ENCODE measurements at regions not wholly inside any gene's neighbourhood (a gene's known extent, or its start where the extent isn't known, plus 50 kb on each side); places are given as distances from the start of the nearest gene placed in this dataset.

DNA sequence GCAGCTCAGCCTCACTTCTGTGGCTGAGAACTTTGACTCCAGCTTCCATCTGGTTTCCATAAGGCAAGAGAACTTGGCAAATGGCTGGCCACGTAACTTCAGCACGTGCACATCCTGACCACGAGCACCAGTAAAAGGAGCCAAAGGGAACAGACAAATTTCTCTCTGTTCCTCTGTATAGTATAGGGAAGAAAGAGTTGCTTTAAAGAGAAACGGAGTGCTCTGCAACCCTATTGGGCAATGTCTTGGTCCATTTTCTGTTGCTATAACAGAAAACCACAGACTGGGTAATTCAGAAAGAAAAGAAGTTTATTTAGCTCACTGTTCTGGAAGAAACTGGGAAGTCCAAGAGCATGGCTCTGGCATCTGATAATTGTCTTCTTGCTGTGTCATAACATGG lies 558.7 kb downstream of the ACTL7B start:
- DNase-seq: no peak
- Histone ChIP-seq H3K27me3 (replicated peaks in 2 of 5; ENCODE audit: control insufficient read depth in 4 of 5, insufficient read depth in 5 of 5, low read length in 4 of 5) (no peaks in the 10 kb centered on the region), H3K36me3 (ENCODE audit: control insufficient read depth in 4 of 4, insufficient read depth in 4 of 4, low read length in 3 of 4) (no peaks in the 10 kb centered on the region), H3K27ac (ENCODE audit: insufficient read depth in 1 of 2, low read depth in 1 of 2, low read length in 2 of 2, poor library complexity in 1 of 2, severe bottlenecking in 2 of 2) (no peak overlapping the region), H3K4me1 (ENCODE audit: control extremely low read depth in 1 of 4, control insufficient read depth in 4 of 4, insufficient read depth in 4 of 4, low read length in 3 of 4) (peaks cover 0 to 18% (median 9%) of the 10 kb centered on the region in 4 experiments), H3K4me3 (ENCODE audit: control insufficient read depth in 1 of 7, extremely low read depth in 1 of 7, insufficient read depth in 4 of 7, low read depth in 2 of 7, low read length in 6 of 7) (no peak overlapping the region), H3K9me3 (ENCODE audit: control extremely low read depth in 1 of 5, control insufficient read depth in 4 of 5, insufficient read depth in 2 of 5, low read depth in 1 of 5, low read length in 4 of 5) (no peaks in the 10 kb centered on the region)
- POLR2A ChIA-PET: no interaction called here
- WGBS (ENCODE audit: insufficient coverage): 100% methylated on average over 1 of the region's 4 CpGs
- CTCF ChIA-PET: interaction anchor here (1.2 kb wide), 1 partner anchor 14 kb away, joined by 3 read pairs; no protein-coding TSS in a partner anchor

DNA sequence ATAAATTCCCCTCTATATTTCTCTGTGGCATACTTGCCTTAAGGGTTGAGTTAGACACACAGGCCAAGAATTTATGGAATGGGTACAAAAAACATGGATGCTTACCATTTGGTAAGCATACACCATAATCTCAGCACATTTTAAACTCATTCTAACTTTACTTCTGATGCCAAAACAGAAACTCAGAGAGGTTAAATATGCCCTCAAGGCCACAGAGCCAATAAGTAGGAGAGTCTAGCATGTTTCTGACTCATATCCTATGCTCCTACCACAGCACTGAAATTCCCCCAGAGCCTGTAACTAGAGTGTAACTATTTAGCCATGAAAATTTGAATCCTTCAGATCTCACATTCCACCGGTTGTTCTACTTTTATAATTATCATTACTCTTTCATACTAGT lies 559.7 kb downstream of the ACTL7B start:
- POLR2A ChIA-PET: no interaction called here

DNA sequence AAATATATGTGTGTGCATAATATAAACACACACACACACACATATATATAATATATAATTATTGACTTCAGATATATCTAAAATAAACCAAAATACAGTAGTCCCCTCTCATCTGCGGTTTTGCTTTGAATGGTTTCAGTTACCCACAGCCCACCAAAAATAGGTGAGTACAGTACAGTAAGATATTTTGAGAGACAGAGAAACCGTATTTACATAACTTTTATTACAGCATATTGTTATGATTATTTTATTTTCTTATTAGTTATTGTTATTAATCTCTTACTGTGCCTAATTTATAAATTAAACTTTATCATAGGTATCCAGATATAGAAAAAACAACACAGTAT lies 564.2 kb downstream of the ACTL7B start:
- Histone ChIP-seq H3K27ac (ENCODE audit: insufficient read depth in 1 of 2, low read depth in 1 of 2, low read length in 2 of 2, poor library complexity in 1 of 2, severe bottlenecking in 2 of 2) (no peak overlapping the region), H3K9me3 (ENCODE audit: control extremely low read depth in 1 of 5, control insufficient read depth in 4 of 5, insufficient read depth in 2 of 5, low read depth in 1 of 5, low read length in 4 of 5) (no peaks in the 10 kb centered on the region), H3K27me3 (replicated peaks in 2 of 5; ENCODE audit: control insufficient read depth in 4 of 5, insufficient read depth in 5 of 5, low read length in 4 of 5) (no peaks in the 10 kb centered on the region), H3K4me3 (ENCODE audit: control insufficient read depth in 1 of 7, extremely low read depth in 1 of 7, insufficient read depth in 4 of 7, low read depth in 2 of 7, low read length in 6 of 7) (no peak overlapping the region), H3K4me1 (ENCODE audit: control extremely low read depth in 1 of 4, control insufficient read depth in 4 of 4, insufficient read depth in 4 of 4, low read length in 3 of 4) (no peaks in the 10 kb centered on the region), H3K36me3 (ENCODE audit: control insufficient read depth in 4 of 4, insufficient read depth in 4 of 4, low read length in 3 of 4) (no peaks in the 10 kb centered on the region)
- ChIA-PET POLR2A (no interaction called here), CTCF (no interaction called here)
- DNase-seq: no peak
- WGBS (ENCODE audit: insufficient coverage): no CpG with 5 or more reads among the region's 2 CpGs

More for the DNA sequence above, 559.7 kb downstream of the ACTL7B start:
- no peak overlapping the region for H3K4me3 ChIP-seq (ENCODE audit: control insufficient read depth in 1 of 7, extremely low read depth in 1 of 7, insufficient read depth in 4 of 7, low read depth in 2 of 7, low read length in 6 of 7)
- no peak overlapping the region for H3K27ac ChIP-seq (ENCODE audit: insufficient read depth in 1 of 2, low read depth in 1 of 2, low read length in 2 of 2, poor library complexity in 1 of 2, severe bottlenecking in 2 of 2)
- WGBS (ENCODE audit: insufficient coverage): no CpG with 5 or more reads among the region's 1 CpG
- no peaks in the 10 kb centered on the region for H3K9me3 ChIP-seq (ENCODE audit: control extremely low read depth in 1 of 5, control insufficient read depth in 4 of 5, insufficient read depth in 2 of 5, low read depth in 1 of 5, low read length in 4 of 5)
- no peak for DNase-seq
- H3K4me1 ChIP-seq (ENCODE audit: control extremely low read depth in 1 of 4, control insufficient read depth in 4 of 4, insufficient read depth in 4 of 4, low read length in 3 of 4): peaks cover 0 to 17% (median 8%) of the 10 kb centered on the region in 4 experiments
- H3K36me3 ChIP-seq (ENCODE audit: control insufficient read depth in 4 of 4, insufficient read depth in 4 of 4, low read length in 3 of 4): no peaks in the 10 kb centered on the region
- no peaks in the 10 kb centered on the region for H3K27me3 ChIP-seq (replicated peaks in 2 of 5; ENCODE audit: control insufficient read depth in 4 of 5, insufficient read depth in 5 of 5, low read length in 4 of 5)
- CTCF ChIA-PET: interaction anchor here (1.2 kb wide), 1 partner anchor 13 kb away, joined by 3 read pairs; no protein-coding TSS in a partner anchor

DNA sequence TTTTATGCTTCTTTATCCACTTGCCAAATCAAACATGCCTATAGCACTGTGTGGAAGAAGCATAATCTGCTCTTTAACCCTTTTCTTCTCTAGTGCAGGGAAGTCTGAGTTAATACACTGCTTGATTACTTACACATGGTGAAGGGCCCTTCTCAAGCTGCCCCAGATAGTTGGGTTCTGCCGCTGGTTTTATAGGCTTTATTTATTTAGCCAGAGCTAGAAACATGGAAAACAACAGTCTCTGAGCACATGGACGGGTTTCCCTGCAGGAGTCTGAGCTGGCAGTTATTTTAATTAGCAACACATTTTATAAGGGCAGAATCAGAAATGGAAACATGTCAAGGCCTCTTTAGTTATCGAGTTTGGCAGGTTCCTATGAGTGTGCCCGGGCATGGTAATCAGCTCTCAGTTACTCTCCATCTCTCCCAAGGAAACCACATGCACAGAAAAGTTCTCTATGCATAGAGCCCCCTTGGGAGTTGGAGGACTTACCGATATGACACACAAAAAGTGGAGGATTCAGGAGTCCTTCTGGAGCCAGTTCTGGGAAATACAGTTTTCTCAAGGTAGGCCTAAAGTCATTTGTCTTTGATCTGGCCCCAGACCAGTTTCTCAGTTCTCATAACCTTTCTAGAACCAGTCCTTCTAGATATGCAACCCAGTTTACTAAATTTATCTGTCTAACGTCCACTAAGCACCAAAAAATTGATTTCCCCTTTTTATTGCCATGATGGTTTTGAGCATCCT lies 564.8 kb downstream of the ACTL7B start:
- no peaks in the 10 kb centered on the region for H3K4me1 ChIP-seq (ENCODE audit: control extremely low read depth in 1 of 4, control insufficient read depth in 4 of 4, insufficient read depth in 4 of 4, low read length in 3 of 4)
- 98% methylated on average over 5 of the region's 6 CpGs for WGBS (ENCODE audit: insufficient coverage)
- no peak for DNase-seq
- H3K36me3 ChIP-seq (ENCODE audit: control insufficient read depth in 4 of 4, insufficient read depth in 4 of 4, low read length in 3 of 4): no peaks in the 10 kb centered on the region
- ChIA-PET POLR2A (no interaction called here), CTCF (no interaction called here)
- no peak overlapping the region for H3K4me3 ChIP-seq (ENCODE audit: control insufficient read depth in 1 of 7, extremely low read depth in 1 of 7, insufficient read depth in 4 of 7, low read depth in 2 of 7, low read length in 6 of 7)
- no peaks in the 10 kb centered on the region for H3K9me3 ChIP-seq (ENCODE audit: control extremely low read depth in 1 of 5, control insufficient read depth in 4 of 5, insufficient read depth in 2 of 5, low read depth in 1 of 5, low read length in 4 of 5)
- no peak overlapping the region for H3K27ac ChIP-seq (ENCODE audit: insufficient read depth in 1 of 2, low read depth in 1 of 2, low read length in 2 of 2, poor library complexity in 1 of 2, severe bottlenecking in 2 of 2)
- H3K27me3 ChIP-seq (replicated peaks in 2 of 5; ENCODE audit: control insufficient read depth in 4 of 5, insufficient read depth in 5 of 5, low read length in 4 of 5): no peaks in the 10 kb centered on the region

DNA sequence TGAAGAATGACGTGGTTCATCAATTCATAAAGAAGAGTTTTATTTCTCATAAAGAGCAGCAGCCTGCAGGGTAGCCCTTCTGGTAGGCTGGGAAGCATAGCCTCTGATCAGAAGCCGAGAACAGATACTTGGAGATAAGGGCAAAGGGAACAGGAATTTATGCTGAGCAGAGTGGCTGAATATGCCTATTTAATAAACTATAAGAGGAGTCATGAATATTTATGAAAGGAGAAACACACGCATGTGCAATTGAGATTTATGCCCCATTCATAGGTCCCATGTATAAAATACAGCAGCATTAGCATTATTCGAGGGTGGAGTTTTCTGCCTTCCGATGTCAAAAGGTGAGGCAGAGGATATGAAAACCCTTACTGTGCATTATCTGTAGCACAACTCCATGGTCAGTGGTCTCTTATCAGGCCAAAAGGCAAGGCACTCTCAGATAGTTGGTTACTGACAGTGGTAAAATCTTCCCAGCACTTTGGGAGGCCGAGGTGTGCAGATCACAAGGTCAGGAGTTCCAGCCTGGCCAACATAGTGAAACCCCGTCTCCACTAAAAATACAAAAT lies 569.1 kb downstream of the ACTL7B start:
- DNase-seq: no peak
- H3K4me1 ChIP-seq (ENCODE audit: control extremely low read depth in 1 of 4, control insufficient read depth in 4 of 4, insufficient read depth in 4 of 4, low read length in 3 of 4): no peaks in the 10 kb centered on the region
- 98% methylated on average over 6 of the region's 7 CpGs for WGBS (ENCODE audit: insufficient coverage)
- H3K27me3 ChIP-seq (replicated peaks in 2 of 5; ENCODE audit: control insufficient read depth in 4 of 5, insufficient read depth in 5 of 5, low read length in 4 of 5): no peaks in the 10 kb centered on the region
- CTCF ChIA-PET: no interaction called here
- POLR2A ChIA-PET: no interaction called here
- no peaks in the 10 kb centered on the region for H3K36me3 ChIP-seq (ENCODE audit: control insufficient read depth in 4 of 4, insufficient read depth in 4 of 4, low read length in 3 of 4)
- H3K9me3 ChIP-seq (ENCODE audit: control extremely low read depth in 1 of 5, control insufficient read depth in 4 of 5, insufficient read depth in 2 of 5, low read depth in 1 of 5, low read length in 4 of 5): no peaks in the 10 kb centered on the region
- no peak overlapping the region for H3K4me3 ChIP-seq (ENCODE audit: control insufficient read depth in 1 of 7, extremely low read depth in 1 of 7, insufficient read depth in 4 of 7, low read depth in 2 of 7, low read length in 6 of 7)
- H3K27ac ChIP-seq (ENCODE audit: insufficient read depth in 1 of 2, low read depth in 1 of 2, low read length in 2 of 2, poor library complexity in 1 of 2, severe bottlenecking in 2 of 2): no peak overlapping the region

DNA sequence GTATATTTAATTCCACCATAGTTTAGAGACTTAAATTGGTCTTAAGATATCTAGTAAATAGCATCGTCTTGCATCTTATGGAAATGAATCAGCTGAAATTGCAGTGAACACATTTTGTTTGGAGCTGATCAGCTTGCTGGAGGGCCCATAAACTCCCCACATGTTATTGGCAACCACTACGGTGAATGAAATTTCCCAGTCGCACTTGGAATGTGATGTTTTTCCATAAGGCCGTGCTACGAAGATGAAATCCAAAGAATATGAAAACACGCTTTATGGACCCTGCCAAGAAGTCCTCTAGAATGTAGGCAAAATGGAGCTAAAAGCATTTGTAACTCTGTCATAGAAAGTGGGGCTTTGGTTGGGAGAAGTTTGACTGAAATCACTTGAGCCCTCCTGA lies 572.1 kb downstream of the ACTL7B start:
- H3K36me3 ChIP-seq (ENCODE audit: control insufficient read depth in 4 of 4, insufficient read depth in 4 of 4, low read length in 3 of 4): no peaks in the 10 kb centered on the region

DNA sequence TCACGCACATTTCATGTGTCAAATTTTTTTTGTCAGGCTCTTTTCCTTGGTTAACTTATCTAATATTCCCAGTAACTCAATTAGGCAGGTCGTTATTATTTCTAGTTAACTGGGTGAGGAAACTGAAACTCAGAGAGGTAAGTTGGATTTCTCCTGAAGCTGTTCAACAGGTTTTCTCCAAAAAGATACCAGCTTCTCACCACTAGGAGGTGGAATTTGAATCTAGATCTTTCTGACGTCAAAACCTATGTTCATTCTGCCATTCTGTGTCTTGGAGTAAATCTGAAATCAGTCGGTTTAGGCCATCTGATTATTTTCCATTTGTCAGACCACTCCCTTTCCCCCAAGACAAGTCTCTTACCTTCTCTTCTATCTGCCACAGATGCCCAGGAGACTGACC lies 572.9 kb downstream of the ACTL7B start:
- Histone ChIP-seq H3K4me1 (ENCODE audit: control extremely low read depth in 1 of 4, control insufficient read depth in 4 of 4, insufficient read depth in 4 of 4, low read length in 3 of 4) (no peaks in the 10 kb centered on the region), H3K4me3 (ENCODE audit: control insufficient read depth in 1 of 7, extremely low read depth in 1 of 7, insufficient read depth in 4 of 7, low read depth in 2 of 7, low read length in 6 of 7) (no peak overlapping the region), H3K27ac (ENCODE audit: insufficient read depth in 1 of 2, low read depth in 1 of 2, low read length in 2 of 2, poor library complexity in 1 of 2, severe bottlenecking in 2 of 2) (no peak overlapping the region), H3K27me3 (replicated peaks in 2 of 5; ENCODE audit: control insufficient read depth in 4 of 5, insufficient read depth in 5 of 5, low read length in 4 of 5) (no peaks in the 10 kb centered on the region), H3K36me3 (ENCODE audit: control insufficient read depth in 4 of 4, insufficient read depth in 4 of 4, low read length in 3 of 4) (no peaks in the 10 kb centered on the region), H3K9me3 (ENCODE audit: control extremely low read depth in 1 of 5, control insufficient read depth in 4 of 5, insufficient read depth in 2 of 5, low read depth in 1 of 5, low read length in 4 of 5) (no peaks in the 10 kb centered on the region)
- CTCF ChIA-PET: interaction anchor here (0.6 to 3.8 kb wide), 5 partner anchors 10 to 475 kb away, joined by 3 to 23 read pairs (median 3); no protein-coding TSS in a partner anchor
- peak in 2 of 3 donors; percentile 20 to 21 for DNase-seq
- POLR2A ChIA-PET: no interaction called here
- 83% methylated on average over 1 of the region's 4 CpGs for WGBS (ENCODE audit: insufficient coverage)

More for the DNA sequence above, 572.1 kb downstream of the ACTL7B start:
- Histone ChIP-seq H3K4me1 (ENCODE audit: control extremely low read depth in 1 of 4, control insufficient read depth in 4 of 4, insufficient read depth in 4 of 4, low read length in 3 of 4) (no peaks in the 10 kb centered on the region), H3K9me3 (ENCODE audit: control extremely low read depth in 1 of 5, control insufficient read depth in 4 of 5, insufficient read depth in 2 of 5, low read depth in 1 of 5, low read length in 4 of 5) (no peaks in the 10 kb centered on the region), H3K4me3 (ENCODE audit: control insufficient read depth in 1 of 7, extremely low read depth in 1 of 7, insufficient read depth in 4 of 7, low read depth in 2 of 7, low read length in 6 of 7) (no peak overlapping the region), H3K27ac (ENCODE audit: insufficient read depth in 1 of 2, low read depth in 1 of 2, low read length in 2 of 2, poor library complexity in 1 of 2, severe bottlenecking in 2 of 2) (no peak overlapping the region), H3K27me3 (replicated peaks in 2 of 5; ENCODE audit: control insufficient read depth in 4 of 5, insufficient read depth in 5 of 5, low read length in 4 of 5) (no peaks in the 10 kb centered on the region)
- ChIA-PET CTCF (interaction anchor here (0.6 to 3.8 kb wide), 5 partner anchors 11 to 530 kb away, joined by 3 to 23 read pairs (median 3); no protein-coding TSS in a partner anchor), POLR2A (no interaction called here)
- WGBS (ENCODE audit: insufficient coverage): 98% methylated on average over 6 of the region's 6 CpGs
- DNase-seq: no peak

Measured in common myeloid progenitor, CD34-positive (primary cell).